ENCODE measurements at regions not wholly inside any gene's neighbourhood (a gene's known extent, or its start where the extent isn't known, plus 50 kb on each side); places are given as distances from the start of the nearest gene placed in this dataset.

- H3K4me3 Mint-ChIP-seq, result no peak overlapping the region
- Histone ChIP-seq H3K4me3 (no peak overlapping the region), H3K9me3 (ENCODE audit: low read depth) (no peaks in the 10 kb centered on the region), H3K27me3 (no peaks in the 10 kb centered on the region), H3K79me2 (ENCODE audit: low read depth) (no peaks in the 10 kb centered on the region), H3K9ac (no peak overlapping the region), H4K20me1 (ENCODE audit: low read depth) (no peaks in the 10 kb centered on the region), H3K4me1 (no peaks in the 10 kb centered on the region), H3K36me3 (no peaks in the 10 kb centered on the region), H3K27ac (no peak overlapping the region), H3F3A (ENCODE audit: low read depth) (no peaks in the 10 kb centered on the region), H2AFZ (replicated peaks) (no peak overlapping the region), H3K4me2 (no peak overlapping the region)
- DNase-seq (ENCODE audit: low spot score), result no peak
- H3K27me3 Mint-ChIP-seq (ENCODE audit: insufficient read depth, low read depth), result no peaks in the 10 kb centered on the region
- no peaks in the 10 kb centered on the region for H3K4me1 Mint-ChIP-seq
- no peaks in the 10 kb centered on the region for H3K9me3 Mint-ChIP-seq
- no peak overlapping the region for H3K27ac Mint-ChIP-seq
- TF ChIP-seq EZH2phosphoT487 (IDR thresholded peaks at IDR 0.05) (no peak), CTCF (IDR thresholded peaks at IDR 0.05) (no peak), EZH2 (IDR thresholded peaks at IDR 0.05) (no peak)
- no peaks in the 10 kb centered on the region for H3K36me3 Mint-ChIP-seq
These were observed 2369.4 kb upstream of the ACO1 start for GRCh38 chr9:30015073-30015472.

- Histone ChIP-seq H3K27me3 (no peaks in the 10 kb centered on the region), H3K4me3 (no peak overlapping the region), H3K9ac (no peak overlapping the region), H3K79me2 (ENCODE audit: low read depth) (no peaks in the 10 kb centered on the region), H2AFZ (replicated peaks) (no peak overlapping the region), H3K4me1 (no peaks in the 10 kb centered on the region), H3K9me3 (ENCODE audit: low read depth) (no peaks in the 10 kb centered on the region), H3K36me3 (no peaks in the 10 kb centered on the region), H3F3A (ENCODE audit: low read depth) (no peaks in the 10 kb centered on the region), H3K4me2 (no peak overlapping the region), H4K20me1 (ENCODE audit: low read depth) (no peaks in the 10 kb centered on the region), H3K27ac (no peak overlapping the region)
- Mint-ChIP-seq H3K36me3 (no peaks in the 10 kb centered on the region), H3K27ac (no peak overlapping the region), H3K4me3 (no peak overlapping the region), H3K4me1 (no peaks in the 10 kb centered on the region), H3K27me3 (ENCODE audit: insufficient read depth, low read depth) (no peaks in the 10 kb centered on the region), H3K9me3 (no peaks in the 10 kb centered on the region)
- no peak for TF ChIP-seq CTCF (IDR thresholded peaks at IDR 0.05)
- no peak for TF ChIP-seq EZH2 (IDR thresholded peaks at IDR 0.05)
- no peak for TF ChIP-seq EZH2phosphoT487 (IDR thresholded peaks at IDR 0.05)
- DNase-seq (ENCODE audit: low spot score), result no peak
These were observed 2364.3 kb upstream of the ACO1 start for GRCh38 chr9:30020161-30020560.

- no peaks in the 10 kb centered on the region for H3K27me3 ChIP-seq
- H3K9me3 ChIP-seq (ENCODE audit: low read depth), result no peaks in the 10 kb centered on the region
- Mint-ChIP-seq H3K4me3 (no peak overlapping the region), H3K9me3 (peaks cover 5% of the 10 kb centered on the region), H3K4me1 (no peaks in the 10 kb centered on the region), H3K27ac (no peak overlapping the region), H3K27me3 (ENCODE audit: insufficient read depth, low read depth) (peaks cover 2% of the 10 kb centered on the region), H3K36me3 (no peaks in the 10 kb centered on the region)
- H4K20me1 ChIP-seq (ENCODE audit: low read depth), result no peaks in the 10 kb centered on the region
- no peak for TF ChIP-seq CTCF (IDR thresholded peaks at IDR 0.05)
- no peak for TF ChIP-seq EZH2phosphoT487 (IDR thresholded peaks at IDR 0.05)
- no peak for TF ChIP-seq EZH2 (IDR thresholded peaks at IDR 0.05)
- no peaks in the 10 kb centered on the region for H3K4me1 ChIP-seq
- no peak for DNase-seq (ENCODE audit: low spot score)
- no peaks in the 10 kb centered on the region for H3F3A ChIP-seq (ENCODE audit: low read depth)
- no peak overlapping the region for H3K27ac ChIP-seq
- no peak overlapping the region for H2AFZ ChIP-seq (replicated peaks)
- no peak overlapping the region for H3K9ac ChIP-seq
- H3K4me2 ChIP-seq, result no peak overlapping the region
- H3K36me3 ChIP-seq, result no peaks in the 10 kb centered on the region
- no peak overlapping the region for H3K4me3 ChIP-seq
- H3K79me2 ChIP-seq (ENCODE audit: low read depth), result no peaks in the 10 kb centered on the region
These were observed 2348.7 kb upstream of the ACO1 start for GRCh38 chr9:30035761-30036160.

DNA sequence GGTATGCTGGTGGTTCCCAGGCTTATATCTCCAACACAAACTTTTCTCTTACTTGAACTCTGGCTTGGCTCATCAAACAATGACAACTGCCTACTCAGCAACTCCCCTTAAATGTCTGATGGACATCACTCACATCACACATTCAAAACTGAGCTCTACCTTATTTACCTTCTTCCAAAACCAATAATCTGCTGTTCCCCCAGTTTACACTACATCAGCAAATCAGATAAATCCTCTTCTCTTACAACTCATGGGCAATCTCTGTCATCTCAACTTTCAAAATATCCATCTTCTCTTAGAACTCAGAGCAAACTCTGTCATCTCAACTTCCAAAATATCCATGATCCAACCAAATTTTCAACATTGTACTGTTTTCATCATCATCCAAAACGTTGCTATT, 2347.9 kb upstream of the ACO1 start:
- TF ChIP-seq CTCF (IDR thresholded peaks at IDR 0.05) (no peak), EZH2 (IDR thresholded peaks at IDR 0.05) (no peak), EZH2phosphoT487 (IDR thresholded peaks at IDR 0.05) (no peak)
- H3K36me3 ChIP-seq, result no peaks in the 10 kb centered on the region
- no peak overlapping the region for H2AFZ ChIP-seq (replicated peaks)
- H3K4me3 ChIP-seq, result no peak overlapping the region
- H4K20me1 ChIP-seq (ENCODE audit: low read depth), result no peaks in the 10 kb centered on the region
- H3K27ac ChIP-seq, result no peak overlapping the region
- no peaks in the 10 kb centered on the region for H3K9me3 ChIP-seq (ENCODE audit: low read depth)
- H3K79me2 ChIP-seq (ENCODE audit: low read depth), result no peaks in the 10 kb centered on the region
- H3K4me1 Mint-ChIP-seq, result no peaks in the 10 kb centered on the region
- H3F3A ChIP-seq (ENCODE audit: low read depth), result no peaks in the 10 kb centered on the region
- no peak overlapping the region for H3K27ac Mint-ChIP-seq
- H3K4me2 ChIP-seq, result no peak overlapping the region
- no peaks in the 10 kb centered on the region for H3K4me1 ChIP-seq
- no peak overlapping the region for H3K9ac ChIP-seq
- DNase-seq (ENCODE audit: low spot score), result no peak
- H3K27me3 Mint-ChIP-seq (ENCODE audit: insufficient read depth, low read depth), result peaks cover 2% of the 10 kb centered on the region
- no peak overlapping the region for H3K4me3 Mint-ChIP-seq
- no peaks in the 10 kb centered on the region for H3K36me3 Mint-ChIP-seq
- H3K27me3 ChIP-seq, result no peaks in the 10 kb centered on the region
- H3K9me3 Mint-ChIP-seq, result peaks cover 5% of the 10 kb centered on the region

Measured in neural progenitor cell (in vitro differentiated cells).